ENCODE measurements at regions not wholly inside any gene's neighbourhood (a gene's known extent, or its start where the extent isn't known, plus 50 kb on each side); places are given as distances from the start of the nearest gene placed in this dataset.
"Not testable (repeated sequence)": the region's sequence is repeated elsewhere in the genome, so short reads cannot be mapped to it uniquely, and the experiment has no call there.

GRCh38 chr9:65466911-65467734, 182.1 kb upstream of the FOXD4L5 start:
- H3K36me3 ChIP-seq (ENCODE audit: control insufficient read depth, insufficient read depth, low read length); H3K4me3 ChIP-seq (ENCODE audit: low read length); DNase-seq; H3K27me3 ChIP-seq (ENCODE audit: control insufficient read depth, insufficient read depth, low read length); H3K4me1 ChIP-seq (ENCODE audit: control insufficient read depth, insufficient read depth, low read length); H3K27ac ChIP-seq (ENCODE audit: low read length): not testable (repeated sequence)
- WGBS (ENCODE audit: insufficient coverage, low lambda C conversion rate): no CpG with 5 or more reads among the region's 55 CpGs
- H3K9me3 ChIP-seq (ENCODE audit: control insufficient read depth, low read depth, low read length): peaks cover 19% of the 10 kb centered on the region

GRCh38 chr9:65465246-65465895, 180.4 kb upstream of the FOXD4L5 start:
- H3K27ac ChIP-seq (ENCODE audit: low read length); H3K4me1 ChIP-seq (ENCODE audit: control insufficient read depth, insufficient read depth, low read length); H3K27me3 ChIP-seq (ENCODE audit: control insufficient read depth, insufficient read depth, low read length); H3K36me3 ChIP-seq (ENCODE audit: control insufficient read depth, insufficient read depth, low read length); DNase-seq; H3K4me3 ChIP-seq (ENCODE audit: low read length): not testable (repeated sequence)
- no CpG with 5 or more reads among the region's 17 CpGs for WGBS (ENCODE audit: insufficient coverage, low lambda C conversion rate)
- H3K9me3 ChIP-seq (ENCODE audit: control insufficient read depth, low read depth, low read length): peaks cover 19% of the 10 kb centered on the region

DNA sequence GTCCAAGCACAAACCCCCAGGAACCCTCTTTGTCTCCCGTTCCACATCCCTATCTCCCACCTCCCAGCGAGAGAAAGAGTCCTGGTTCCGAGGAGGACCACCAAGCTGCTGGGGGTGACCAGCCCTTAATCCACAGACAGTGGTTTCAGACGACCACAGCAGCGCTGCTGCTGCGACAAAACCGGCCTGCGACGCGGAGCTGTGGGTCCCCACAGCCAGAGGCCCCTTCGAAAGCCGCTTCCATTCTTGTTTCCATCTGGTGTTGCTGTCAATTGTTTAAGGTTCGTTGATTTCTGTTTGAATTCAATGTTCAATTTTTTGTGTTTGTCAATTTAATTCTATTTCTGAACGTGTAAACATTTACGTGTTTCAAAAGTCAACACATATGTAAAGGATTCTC, 177.5 kb upstream of the FOXD4L5 start:
- H3K27me3 ChIP-seq (ENCODE audit: control insufficient read depth, insufficient read depth, low read length); H3K4me3 ChIP-seq (ENCODE audit: low read length); H3K36me3 ChIP-seq (ENCODE audit: control insufficient read depth, insufficient read depth, low read length); H3K4me1 ChIP-seq (ENCODE audit: control insufficient read depth, insufficient read depth, low read length); H3K27ac ChIP-seq (ENCODE audit: low read length); DNase-seq: not testable (repeated sequence)
- 87% methylated on average over 4 of the region's 15 CpGs for WGBS (ENCODE audit: insufficient coverage, low lambda C conversion rate)
- H3K9me3 ChIP-seq (ENCODE audit: control insufficient read depth, low read depth, low read length): peaks cover 30% of the 10 kb centered on the region

- Histone ChIP-seq H3K4me3 (ENCODE audit: low read length) (no peak overlapping the region), H3K27me3 (ENCODE audit: control insufficient read depth, insufficient read depth, low read length) (no peaks in the 10 kb centered on the region), H3K36me3 (ENCODE audit: control insufficient read depth, insufficient read depth, low read length) (no peaks in the 10 kb centered on the region), H3K27ac (ENCODE audit: low read length) (no peak overlapping the region), H3K9me3 (ENCODE audit: control insufficient read depth, low read depth, low read length) (peaks cover 21% of the 10 kb centered on the region), H3K4me1 (ENCODE audit: control insufficient read depth, insufficient read depth, low read length) (no peaks in the 10 kb centered on the region)
- WGBS (ENCODE audit: insufficient coverage, low lambda C conversion rate): 92% methylated on average over 2 of the region's 11 CpGs
- no peak for DNase-seq
These were observed 174.8 kb upstream of the FOXD4L5 start for GRCh38 chr9:65459756-65460320.

- Histone ChIP-seq H3K27ac (ENCODE audit: low read length) (no peak overlapping the region), H3K36me3 (ENCODE audit: control insufficient read depth, insufficient read depth, low read length) (no peaks in the 10 kb centered on the region), H3K4me3 (ENCODE audit: low read length) (no peak overlapping the region), H3K4me1 (ENCODE audit: control insufficient read depth, insufficient read depth, low read length) (no peaks in the 10 kb centered on the region), H3K9me3 (ENCODE audit: control insufficient read depth, low read depth, low read length) (peaks cover 18% of the 10 kb centered on the region), H3K27me3 (ENCODE audit: control insufficient read depth, insufficient read depth, low read length) (no peaks in the 10 kb centered on the region)
- no peak for DNase-seq
- no CpG with 5 or more reads among the region's 10 CpGs for WGBS (ENCODE audit: insufficient coverage, low lambda C conversion rate)
These were observed 174.0 kb upstream of the FOXD4L5 start for GRCh38 chr9:65458992-65459391.

- H3K9me3 ChIP-seq (ENCODE audit: control insufficient read depth, low read depth, low read length): peaks cover 16% of the 10 kb centered on the region
- H3K27me3 ChIP-seq (ENCODE audit: control insufficient read depth, insufficient read depth, low read length): no peaks in the 10 kb centered on the region
- H3K27ac ChIP-seq (ENCODE audit: low read length): no peak overlapping the region
- no peak overlapping the region for H3K4me3 ChIP-seq (ENCODE audit: low read length)
- H3K4me1 ChIP-seq (ENCODE audit: control insufficient read depth, insufficient read depth, low read length): no peaks in the 10 kb centered on the region
- no peaks in the 10 kb centered on the region for H3K36me3 ChIP-seq (ENCODE audit: control insufficient read depth, insufficient read depth, low read length)
- no peak for DNase-seq
- WGBS (ENCODE audit: insufficient coverage, low lambda C conversion rate): 97% methylated on average over 6 of the region's 20 CpGs
These were observed 173.5 kb upstream of the FOXD4L5 start for GRCh38 chr9:65458465-65458864.

GRCh38 chr9:65456991-65457390, 172.0 kb upstream of the FOXD4L5 start:
- peaks cover 11% of the 10 kb centered on the region for H3K9me3 ChIP-seq (ENCODE audit: control insufficient read depth, low read depth, low read length)
- not testable (repeated sequence) for DNase-seq; H3K27ac ChIP-seq (ENCODE audit: low read length); H3K36me3 ChIP-seq (ENCODE audit: control insufficient read depth, insufficient read depth, low read length); H3K27me3 ChIP-seq (ENCODE audit: control insufficient read depth, insufficient read depth, low read length); H3K4me1 ChIP-seq (ENCODE audit: control insufficient read depth, insufficient read depth, low read length); H3K4me3 ChIP-seq (ENCODE audit: low read length)
- WGBS (ENCODE audit: insufficient coverage, low lambda C conversion rate): no CpG with 5 or more reads among the region's 18 CpGs

- peaks cover 11% of the 10 kb centered on the region for H3K9me3 ChIP-seq (ENCODE audit: control insufficient read depth, low read depth, low read length)
- H3K4me3 ChIP-seq (ENCODE audit: low read length); H3K36me3 ChIP-seq (ENCODE audit: control insufficient read depth, insufficient read depth, low read length); H3K27me3 ChIP-seq (ENCODE audit: control insufficient read depth, insufficient read depth, low read length); H3K27ac ChIP-seq (ENCODE audit: low read length); DNase-seq; H3K4me1 ChIP-seq (ENCODE audit: control insufficient read depth, insufficient read depth, low read length): not testable (repeated sequence)
- no CpG with 5 or more reads among the region's 18 CpGs for WGBS (ENCODE audit: insufficient coverage, low lambda C conversion rate)
These were observed 171.0 kb upstream of the FOXD4L5 start for GRCh38 chr9:65455751-65456647.

DNA sequence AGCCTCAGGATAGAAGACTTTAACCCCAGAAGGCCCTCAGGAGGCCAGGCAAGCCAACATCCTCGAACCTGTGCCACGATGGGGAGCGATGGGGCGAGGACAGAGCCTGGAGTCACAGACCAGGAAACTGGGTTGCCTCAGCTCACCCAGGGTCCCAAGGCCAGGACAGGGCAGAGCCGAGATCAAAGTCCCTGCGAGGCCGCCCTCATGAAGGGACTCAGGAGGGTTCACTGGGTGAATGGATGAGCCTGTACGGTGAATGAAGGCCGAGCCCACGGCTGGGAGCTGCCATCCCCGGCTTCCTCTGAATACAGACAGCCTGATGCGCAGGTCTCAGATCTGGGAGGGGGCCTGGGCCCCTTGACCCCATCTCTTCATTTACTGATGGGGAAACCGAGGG, 170.1 kb upstream of the FOXD4L5 start:
- no CpG with 5 or more reads among the region's 13 CpGs for WGBS (ENCODE audit: insufficient coverage, low lambda C conversion rate)
- not testable (repeated sequence) for DNase-seq

DNA sequence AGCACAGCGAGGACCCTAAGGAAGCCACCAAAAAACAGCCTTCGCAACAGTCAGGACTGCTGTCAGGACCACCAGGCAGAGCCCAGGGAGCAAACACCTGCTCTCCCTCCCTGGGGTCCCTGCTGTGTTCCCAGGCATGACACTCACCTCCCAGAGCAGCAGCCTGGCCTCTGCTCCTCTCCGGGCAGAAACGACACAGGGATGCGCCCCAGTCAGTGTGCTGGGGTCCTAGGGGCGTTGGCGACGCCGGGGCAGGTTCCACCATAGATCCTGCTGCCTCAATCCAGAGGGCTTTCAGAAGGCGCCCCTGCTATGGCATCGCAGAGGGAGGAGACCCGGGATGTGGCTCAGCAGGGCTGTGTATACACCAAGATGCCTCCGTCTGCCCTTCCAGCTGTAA, 169.7 kb upstream of the FOXD4L5 start:
- not testable (repeated sequence) for H3K4me1 ChIP-seq (ENCODE audit: control insufficient read depth, insufficient read depth, low read length); H3K36me3 ChIP-seq (ENCODE audit: control insufficient read depth, insufficient read depth, low read length)
- WGBS (ENCODE audit: insufficient coverage, low lambda C conversion rate): no CpG with 5 or more reads among the region's 13 CpGs

More for the DNA sequence above, 170.1 kb upstream of the FOXD4L5 start:
- peaks cover 11% of the 10 kb centered on the region for H3K9me3 ChIP-seq (ENCODE audit: control insufficient read depth, low read depth, low read length)
- H3K4me3 ChIP-seq (ENCODE audit: low read length); H3K27me3 ChIP-seq (ENCODE audit: control insufficient read depth, insufficient read depth, low read length); H3K27ac ChIP-seq (ENCODE audit: low read length); H3K4me1 ChIP-seq (ENCODE audit: control insufficient read depth, insufficient read depth, low read length); H3K36me3 ChIP-seq (ENCODE audit: control insufficient read depth, insufficient read depth, low read length): not testable (repeated sequence)

More for the DNA sequence above, 169.7 kb upstream of the FOXD4L5 start:
- not testable (repeated sequence) for H3K4me3 ChIP-seq (ENCODE audit: low read length); H3K27me3 ChIP-seq (ENCODE audit: control insufficient read depth, insufficient read depth, low read length); DNase-seq; H3K27ac ChIP-seq (ENCODE audit: low read length)
- H3K9me3 ChIP-seq (ENCODE audit: control insufficient read depth, low read depth, low read length): peaks cover 11% of the 10 kb centered on the region
